ENCODE measurements at regions not wholly inside any gene's neighbourhood (a gene's known extent, or its start where the extent isn't known, plus 50 kb on each side); places are given as distances from the start of the nearest gene placed in this dataset.

- TF ChIP-seq CTCF (IDR thresholded peaks at IDR 0.05; ENCODE audit: borderline replicate concordance, extremely low read depth, low read length, poor library complexity, severe bottlenecking), result no peak
- TF ChIP-seq EZH2 (IDR thresholded peaks at IDR 0.05; ENCODE audit: borderline replicate concordance, low read depth, low read length, severe bottlenecking), result no peak
Observed at GRCh38 chr7:16129431-16130110, 291.8 kb downstream of the CRPPA start.
